ENCODE measurements at regions not wholly inside any gene's neighbourhood (a gene's known extent, or its start where the extent isn't known, plus 50 kb on each side); places are given as distances from the start of the nearest gene placed in this dataset.
"Not testable (repeated sequence)": the region's sequence is repeated elsewhere in the genome, so short reads cannot be mapped to it uniquely, and the experiment has no call there.

DNA sequence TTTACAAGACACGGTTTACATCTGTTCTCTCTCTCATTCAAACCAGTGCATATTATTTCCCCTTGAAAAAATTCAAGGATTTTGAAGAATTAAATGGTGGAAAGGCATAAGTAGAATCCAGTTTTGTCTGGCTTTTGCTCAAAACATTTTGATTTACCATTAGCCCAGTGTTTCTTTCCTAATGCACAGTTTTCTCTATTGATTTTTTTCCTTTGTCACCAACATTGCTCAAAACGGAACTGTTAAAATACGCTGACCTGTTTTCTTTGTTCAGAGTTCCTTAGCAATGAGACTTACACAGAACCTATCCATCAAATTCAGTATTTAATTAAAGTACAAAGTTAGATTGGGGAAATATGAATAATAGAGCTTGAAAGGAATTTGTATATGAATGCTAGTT, 162.4 kb downstream of the S1PR1 start:
- no peak for DNase-seq (ENCODE audit: low read depth)
- Histone ChIP-seq H3K4me3 (ENCODE audit: low read length) (no peak overlapping the region), H3K36me3 (ENCODE audit: control insufficient read depth, insufficient read depth, low read length, severe bottlenecking) (no peaks in the 10 kb centered on the region), H3K9ac (ENCODE audit: low read length) (no peak overlapping the region), H3K4me1 (ENCODE audit: control insufficient read depth, insufficient read depth, low read length) (no peaks in the 10 kb centered on the region), H3K27me3 (replicated peaks; ENCODE audit: control insufficient read depth, insufficient read depth, low read length) (peaks cover 5% of the 10 kb centered on the region), H3K9me3 (ENCODE audit: control insufficient read depth, low read length) (no peaks in the 10 kb centered on the region)

DNA sequence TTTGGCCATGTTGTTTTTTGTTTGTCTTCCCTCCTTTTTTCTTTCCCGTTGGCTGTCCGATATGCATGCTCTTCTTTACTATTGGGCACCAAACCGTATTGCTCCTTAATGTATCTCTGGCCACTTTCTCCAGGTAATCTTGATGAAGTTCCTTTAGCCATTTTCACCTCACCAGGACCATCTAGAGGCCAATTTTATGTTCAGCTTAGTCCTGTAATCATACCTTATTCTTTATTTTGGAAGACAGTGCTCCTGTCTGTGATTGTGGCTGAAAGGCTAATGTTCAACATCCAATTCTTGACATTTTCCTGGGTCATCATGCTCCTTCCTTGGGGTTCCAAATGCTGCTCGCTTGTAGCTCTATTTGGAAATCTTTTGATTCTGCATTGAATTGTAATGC, 169.5 kb downstream of the S1PR1 start:
- Histone ChIP-seq H3K9me3 (ENCODE audit: control insufficient read depth, low read length) (no peaks in the 10 kb centered on the region), H3K9ac (ENCODE audit: low read length) (no peak overlapping the region), H3K27me3 (replicated peaks; ENCODE audit: control insufficient read depth, insufficient read depth, low read length) (no peaks in the 10 kb centered on the region), H3K36me3 (ENCODE audit: control insufficient read depth, insufficient read depth, low read length, severe bottlenecking) (no peaks in the 10 kb centered on the region), H3K4me3 (ENCODE audit: low read length) (no peak overlapping the region), H3K4me1 (ENCODE audit: control insufficient read depth, insufficient read depth, low read length) (no peaks in the 10 kb centered on the region)
- DNase-seq (ENCODE audit: low read depth) = no peak

DNA sequence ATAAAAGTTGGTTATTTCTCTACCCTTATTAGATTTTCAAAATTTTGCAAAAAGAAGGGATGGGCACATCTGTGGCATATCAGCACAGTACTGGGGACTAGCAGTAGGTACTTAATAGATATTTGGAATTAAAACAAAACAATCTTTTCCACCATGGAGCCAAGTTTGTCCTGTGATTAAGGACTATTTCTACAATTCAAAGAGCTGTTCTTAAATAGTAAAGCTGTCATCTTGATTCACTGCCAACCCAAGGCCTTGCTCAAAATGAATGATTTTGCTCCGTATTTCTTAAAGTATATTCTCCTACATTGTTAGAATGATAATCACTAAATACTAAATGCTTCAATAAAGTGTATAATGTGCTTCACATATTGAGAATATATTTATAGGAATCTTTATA, 169.9 kb downstream of the S1PR1 start:
- no peaks in the 10 kb centered on the region for H3K27me3 ChIP-seq (replicated peaks; ENCODE audit: control insufficient read depth, insufficient read depth, low read length)
- H3K4me1 ChIP-seq (ENCODE audit: control insufficient read depth, insufficient read depth, low read length) = no peaks in the 10 kb centered on the region
- no peaks in the 10 kb centered on the region for H3K9me3 ChIP-seq (ENCODE audit: control insufficient read depth, low read length)
- DNase-seq (ENCODE audit: low read depth) = no peak
- H3K36me3 ChIP-seq (ENCODE audit: control insufficient read depth, insufficient read depth, low read length, severe bottlenecking) = no peaks in the 10 kb centered on the region
- H3K9ac ChIP-seq (ENCODE audit: low read length) = no peak overlapping the region
- no peak overlapping the region for H3K4me3 ChIP-seq (ENCODE audit: low read length)

DNA sequence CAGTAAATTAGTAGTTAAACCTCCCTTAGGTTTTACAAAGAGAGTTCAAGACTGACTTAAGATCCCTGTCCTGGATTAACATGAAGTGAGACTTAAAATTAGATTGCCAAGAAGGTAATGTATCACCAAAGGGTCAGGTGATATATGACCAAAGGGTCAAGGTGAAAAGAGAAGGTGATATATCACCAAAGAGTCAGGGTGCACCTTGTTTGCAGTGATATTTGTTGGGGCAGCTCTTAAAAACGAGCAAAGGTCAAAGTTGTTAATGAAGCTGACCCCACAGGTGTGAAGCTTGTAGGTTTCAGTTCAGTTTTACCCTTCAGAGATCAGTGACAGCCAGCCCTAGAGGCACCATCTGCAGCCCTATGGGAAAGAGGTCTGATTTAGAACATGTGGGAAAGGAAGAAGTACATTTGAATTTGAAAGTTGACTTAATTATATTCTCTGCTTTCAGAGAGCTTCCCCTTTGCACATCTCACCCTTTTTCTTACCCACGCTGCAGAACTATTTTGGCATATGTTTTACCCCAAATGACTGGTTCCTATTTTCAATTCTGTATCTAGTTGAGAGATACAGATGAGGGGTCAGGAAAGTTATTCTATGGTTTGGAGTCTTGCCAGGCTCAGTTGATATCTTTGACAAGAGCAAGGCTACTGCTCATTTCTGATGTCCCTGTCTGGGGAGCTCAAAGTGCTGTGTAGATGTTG, 170.8 kb downstream of the S1PR1 start:
- H3K9ac ChIP-seq (ENCODE audit: low read length) = no peak overlapping the region
- no peaks in the 10 kb centered on the region for H3K4me1 ChIP-seq (ENCODE audit: control insufficient read depth, insufficient read depth, low read length)
- DNase-seq (ENCODE audit: low read depth) = no peak
- no peaks in the 10 kb centered on the region for H3K36me3 ChIP-seq (ENCODE audit: control insufficient read depth, insufficient read depth, low read length, severe bottlenecking)
- H3K27me3 ChIP-seq (replicated peaks; ENCODE audit: control insufficient read depth, insufficient read depth, low read length) = no peaks in the 10 kb centered on the region
- no peaks in the 10 kb centered on the region for H3K9me3 ChIP-seq (ENCODE audit: control insufficient read depth, low read length)
- no peak overlapping the region for H3K4me3 ChIP-seq (ENCODE audit: low read length)

DNA sequence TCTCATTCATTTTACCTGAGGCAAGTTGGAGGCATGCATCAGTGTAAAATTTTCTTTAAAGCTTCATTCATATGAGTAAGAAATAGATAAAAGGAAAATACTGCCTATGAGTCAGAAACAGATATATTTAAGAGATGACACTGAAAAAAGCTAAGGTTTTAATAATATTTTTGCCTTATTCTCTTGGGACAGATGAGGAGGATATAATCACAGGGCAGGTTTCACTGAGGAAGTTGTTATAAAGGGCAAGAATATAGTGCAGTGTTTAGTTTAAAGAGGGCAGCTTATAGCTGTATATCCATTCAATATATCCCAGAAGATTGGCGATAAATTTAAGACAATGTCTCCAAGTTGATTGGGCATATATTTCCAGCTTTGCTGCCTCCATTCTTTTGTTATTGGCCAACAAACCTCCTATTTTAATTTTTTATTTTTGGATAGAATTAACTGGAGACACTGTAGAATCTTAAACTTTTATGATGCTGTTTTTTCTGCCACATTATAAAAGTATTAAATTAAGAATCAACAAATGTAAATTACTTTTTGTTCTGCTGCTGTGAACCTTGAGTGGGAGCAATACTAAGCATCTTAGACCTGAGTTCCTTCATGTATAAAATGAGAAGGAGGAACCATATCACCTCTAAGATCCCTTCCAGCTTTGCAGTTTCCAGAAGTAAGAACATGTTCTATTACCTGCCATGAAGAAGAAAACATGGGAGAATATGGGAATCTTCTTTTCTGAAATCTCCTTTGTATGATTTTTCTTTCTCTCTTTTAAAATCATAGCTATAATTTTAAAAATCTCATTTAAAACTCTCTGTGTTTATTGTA, 171.6 kb downstream of the S1PR1 start:
- no peaks in the 10 kb centered on the region for H3K36me3 ChIP-seq (ENCODE audit: control insufficient read depth, insufficient read depth, low read length, severe bottlenecking)

DNA sequence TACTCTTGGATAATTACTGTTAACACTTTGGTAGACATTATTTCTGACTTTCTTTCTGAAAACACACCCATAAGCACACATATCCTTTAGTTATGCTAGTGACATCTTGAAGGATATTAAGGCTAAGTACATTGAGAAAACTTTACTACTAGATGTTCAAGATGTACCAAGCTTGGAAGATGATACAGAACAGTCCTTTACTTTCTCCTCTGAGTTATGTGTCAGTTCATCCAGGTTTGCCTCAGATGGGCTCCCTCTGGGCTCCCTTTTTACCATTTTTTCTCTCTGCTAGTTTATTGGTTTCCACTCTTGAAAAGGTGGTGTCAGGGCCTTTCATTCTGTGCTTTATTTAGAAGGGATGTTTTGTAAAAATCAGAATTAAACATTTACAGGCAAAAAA, 172.3 kb downstream of the S1PR1 start:
- H3K36me3 ChIP-seq (ENCODE audit: control insufficient read depth, insufficient read depth, low read length, severe bottlenecking) = no peaks in the 10 kb centered on the region
- DNase-seq (ENCODE audit: low read depth) = no peak
- no peaks in the 10 kb centered on the region for H3K27me3 ChIP-seq (replicated peaks; ENCODE audit: control insufficient read depth, insufficient read depth, low read length)
- H3K9ac ChIP-seq (ENCODE audit: low read length) = no peak overlapping the region
- no peaks in the 10 kb centered on the region for H3K9me3 ChIP-seq (ENCODE audit: control insufficient read depth, low read length)
- no peaks in the 10 kb centered on the region for H3K4me1 ChIP-seq (ENCODE audit: control insufficient read depth, insufficient read depth, low read length)
- H3K4me3 ChIP-seq (ENCODE audit: low read length) = no peak overlapping the region

More for the DNA sequence above, 171.6 kb downstream of the S1PR1 start:
- no peaks in the 10 kb centered on the region for H3K9me3 ChIP-seq (ENCODE audit: control insufficient read depth, low read length)
- no peak overlapping the region for H3K9ac ChIP-seq (ENCODE audit: low read length)
- DNase-seq (ENCODE audit: low read depth) = no peak
- H3K4me1 ChIP-seq (ENCODE audit: control insufficient read depth, insufficient read depth, low read length) = no peaks in the 10 kb centered on the region
- H3K27me3 ChIP-seq (replicated peaks; ENCODE audit: control insufficient read depth, insufficient read depth, low read length) = no peaks in the 10 kb centered on the region
- H3K4me3 ChIP-seq (ENCODE audit: low read length) = no peak overlapping the region

DNA sequence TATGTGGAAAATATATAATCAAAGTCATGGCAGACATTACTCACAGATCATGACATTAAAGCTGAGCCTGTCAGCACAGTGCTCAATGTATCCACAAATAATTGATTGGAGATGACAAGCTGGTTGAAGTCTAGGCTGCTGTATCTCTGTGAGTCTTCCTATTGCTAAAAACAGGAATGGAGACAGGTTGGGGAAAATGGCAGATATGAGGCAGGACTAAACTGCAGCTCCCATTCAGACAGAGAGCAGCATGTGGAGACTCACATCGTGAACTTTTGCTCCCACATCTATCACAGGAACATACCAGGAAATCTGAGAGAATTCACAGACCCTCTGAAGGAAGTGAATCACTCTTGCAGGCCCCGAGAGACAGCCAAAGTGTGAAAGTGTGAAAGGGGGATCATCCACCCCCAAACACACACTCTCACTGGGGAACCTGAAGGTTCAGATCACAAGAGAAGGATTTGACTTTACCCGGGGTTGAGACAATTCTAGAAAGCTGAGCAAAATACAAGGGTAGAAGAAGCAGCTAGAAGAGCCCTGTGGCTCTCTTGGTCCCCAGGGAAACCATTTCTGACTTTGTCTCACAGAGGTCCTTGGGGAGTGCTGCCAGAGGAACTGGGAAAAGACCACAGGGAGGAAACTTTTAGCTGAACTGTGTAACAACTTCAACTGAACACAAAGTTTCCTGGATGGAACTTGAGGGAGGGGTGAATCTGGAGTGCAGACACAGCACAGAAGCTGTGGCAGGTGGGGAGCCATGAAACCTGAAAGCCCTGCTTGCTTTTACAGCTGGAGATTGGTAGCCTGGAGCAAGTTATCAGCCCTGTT, 173.4 kb downstream of the S1PR1 start:
- Histone ChIP-seq H3K9ac (ENCODE audit: low read length) (no peak overlapping the region), H3K9me3 (ENCODE audit: control insufficient read depth, low read length) (no peaks in the 10 kb centered on the region), H3K4me3 (ENCODE audit: low read length) (no peak overlapping the region), H3K4me1 (ENCODE audit: control insufficient read depth, insufficient read depth, low read length) (no peaks in the 10 kb centered on the region), H3K27me3 (replicated peaks; ENCODE audit: control insufficient read depth, insufficient read depth, low read length) (no peaks in the 10 kb centered on the region), H3K36me3 (ENCODE audit: control insufficient read depth, insufficient read depth, low read length, severe bottlenecking) (no peaks in the 10 kb centered on the region)
- DNase-seq (ENCODE audit: low read depth) = no peak

DNA sequence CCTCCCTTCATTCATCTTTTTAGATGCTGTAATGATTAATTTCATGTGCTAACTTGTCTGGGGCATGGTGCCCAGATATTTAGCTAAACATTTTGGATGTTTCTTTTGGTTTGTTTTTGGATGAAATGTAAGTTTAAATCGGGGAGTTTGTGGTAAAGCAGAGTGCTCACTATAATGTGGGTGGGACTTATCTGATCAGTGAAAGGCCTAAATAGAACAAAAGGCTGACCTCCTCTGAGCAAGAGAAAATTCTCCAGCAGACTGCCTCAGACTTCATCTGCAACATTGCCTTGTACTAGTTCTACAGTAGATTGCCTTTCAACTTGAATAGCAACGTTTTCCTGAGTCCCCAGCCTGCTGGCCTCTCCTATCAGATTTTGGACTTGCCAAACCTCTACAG, 183.6 kb downstream of the S1PR1 start:
- no peaks in the 10 kb centered on the region for H3K4me1 ChIP-seq (ENCODE audit: control insufficient read depth, insufficient read depth, low read length)
- H3K27me3 ChIP-seq (replicated peaks; ENCODE audit: control insufficient read depth, insufficient read depth, low read length) = peaks cover 4% of the 10 kb centered on the region
- peak; percentile 2 for DNase-seq (ENCODE audit: low read depth)
- no peaks in the 10 kb centered on the region for H3K36me3 ChIP-seq (ENCODE audit: control insufficient read depth, insufficient read depth, low read length, severe bottlenecking)
- H3K4me3 ChIP-seq (ENCODE audit: low read length) = no peak overlapping the region
- H3K9me3 ChIP-seq (ENCODE audit: control insufficient read depth, low read length) = peaks cover 8% of the 10 kb centered on the region
- no peak overlapping the region for H3K9ac ChIP-seq (ENCODE audit: low read length)

DNA sequence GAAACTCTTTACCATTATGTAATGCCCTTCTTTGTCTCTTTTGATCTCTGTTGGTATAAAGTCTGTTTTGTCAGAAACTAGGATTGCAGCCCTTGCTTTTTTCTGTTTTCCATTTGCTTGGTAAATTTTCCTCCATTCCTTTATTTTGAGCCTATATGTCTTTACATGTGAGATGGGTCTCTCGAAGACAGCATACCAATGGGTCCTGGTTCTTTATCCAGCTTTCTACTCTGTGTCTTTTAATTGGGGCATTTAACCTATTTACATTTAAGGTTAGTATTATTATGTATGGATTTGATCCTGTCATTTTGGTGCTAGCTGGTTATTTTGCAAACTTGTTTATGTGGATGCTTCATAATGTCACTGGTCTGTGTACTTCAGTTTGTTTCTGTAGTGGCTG, 191.3 kb downstream of the S1PR1 start:
- H3K27me3 ChIP-seq (replicated peaks; ENCODE audit: control insufficient read depth, insufficient read depth, low read length); DNase-seq (ENCODE audit: low read depth); H3K4me1 ChIP-seq (ENCODE audit: control insufficient read depth, insufficient read depth, low read length); H3K4me3 ChIP-seq (ENCODE audit: low read length); H3K9ac ChIP-seq (ENCODE audit: low read length); H3K36me3 ChIP-seq (ENCODE audit: control insufficient read depth, insufficient read depth, low read length, severe bottlenecking): not testable (repeated sequence)
- peaks cover 23% of the 10 kb centered on the region for H3K9me3 ChIP-seq (ENCODE audit: control insufficient read depth, low read length)

DNA sequence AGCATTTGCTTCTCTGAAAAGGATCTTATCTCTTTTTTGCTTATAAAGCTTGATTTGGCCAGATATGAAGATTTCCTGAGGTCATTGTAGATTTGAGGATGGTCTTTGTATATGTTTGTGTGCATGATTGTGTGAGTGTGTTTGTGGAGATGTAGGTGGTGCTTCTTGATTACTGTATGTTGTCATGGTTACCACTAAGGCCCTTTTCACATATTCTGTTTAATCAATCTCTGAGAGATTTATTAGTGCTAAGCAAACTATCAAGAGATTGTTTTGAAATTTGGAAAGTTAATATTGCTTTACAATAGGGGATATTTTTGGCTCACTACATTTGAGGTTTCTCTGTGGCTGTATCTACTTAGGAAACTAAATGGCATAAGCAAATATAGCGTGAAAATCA, 191.7 kb downstream of the S1PR1 start:
- no peak for DNase-seq (ENCODE audit: low read depth)
- no peaks in the 10 kb centered on the region for H3K36me3 ChIP-seq (ENCODE audit: control insufficient read depth, insufficient read depth, low read length, severe bottlenecking)
- H3K4me3 ChIP-seq (ENCODE audit: low read length) = no peak overlapping the region
- H3K9ac ChIP-seq (ENCODE audit: low read length) = no peak overlapping the region
- peaks cover 2% of the 10 kb centered on the region for H3K27me3 ChIP-seq (replicated peaks; ENCODE audit: control insufficient read depth, insufficient read depth, low read length)
- peaks cover 21% of the 10 kb centered on the region for H3K9me3 ChIP-seq (ENCODE audit: control insufficient read depth, low read length)
- H3K4me1 ChIP-seq (ENCODE audit: control insufficient read depth, insufficient read depth, low read length) = no peaks in the 10 kb centered on the region

DNA sequence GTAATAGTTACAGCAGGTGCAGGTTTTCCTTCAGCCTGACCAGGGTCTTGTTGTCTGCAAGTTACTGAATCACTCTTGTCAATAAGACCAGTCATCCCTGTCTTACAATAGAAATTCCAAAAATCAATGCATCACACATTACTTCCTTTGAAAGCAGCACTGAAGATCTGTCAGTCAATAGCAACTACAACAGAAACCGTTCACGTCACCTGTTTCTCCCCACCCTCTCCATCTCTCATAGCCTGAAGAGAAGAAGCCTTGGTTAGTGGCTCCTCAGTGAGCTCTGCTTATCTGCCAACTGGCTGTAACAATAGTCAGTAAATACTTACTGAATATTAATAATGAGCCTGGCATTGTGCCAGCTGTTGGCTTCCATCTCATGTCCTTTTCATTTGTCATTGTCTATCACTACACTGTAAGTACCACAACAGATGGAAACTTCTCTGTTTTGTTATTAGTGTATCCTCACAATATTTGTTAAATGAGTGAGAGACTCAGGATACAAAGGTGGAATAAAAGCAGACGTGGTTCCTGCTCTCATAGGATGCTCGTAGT, 195.2 kb downstream of the S1PR1 start:
- Histone ChIP-seq H3K9me3 (ENCODE audit: control insufficient read depth, low read length) (peaks cover 15% of the 10 kb centered on the region), H3K27me3 (replicated peaks; ENCODE audit: control insufficient read depth, insufficient read depth, low read length) (peaks cover 2% of the 10 kb centered on the region), H3K36me3 (ENCODE audit: control insufficient read depth, insufficient read depth, low read length, severe bottlenecking) (no peaks in the 10 kb centered on the region), H3K4me3 (ENCODE audit: low read length) (no peak overlapping the region), H3K4me1 (ENCODE audit: control insufficient read depth, insufficient read depth, low read length) (no peaks in the 10 kb centered on the region), H3K9ac (ENCODE audit: low read length) (no peak overlapping the region)
- no peak for DNase-seq (ENCODE audit: low read depth)

All from adipocyte (in vitro differentiated cells).